Loucy (cell line): ENCODE measurements at regions not wholly inside any gene's neighbourhood (a gene's known extent, or its start where the extent isn't known, plus 50 kb on each side); places are given as distances from the start of the nearest gene placed in this dataset.

Experiments used
- EZH2phosphoT487 ChIP-seq: fragments of 200-600 bp; IDR thresholded peaks from 2 replicates; pipeline ENCODE4 v1.6.1; 2018; ENCODE audit warnings: antibody characterized with exemption, mild to moderate bottlenecking, moderate library complexity, borderline replicate concordance
- TF ChIP-seq, protein P1 (sequence below): fragments of 200-600 bp; sonication (generic); conservative IDR thresholded peaks from 2 replicates; pipeline ENCODE4 v1.5.1; 2014; ENCODE audit warnings: mild to moderate bottlenecking, antibody characterized with exemption, low read length

DNA sequence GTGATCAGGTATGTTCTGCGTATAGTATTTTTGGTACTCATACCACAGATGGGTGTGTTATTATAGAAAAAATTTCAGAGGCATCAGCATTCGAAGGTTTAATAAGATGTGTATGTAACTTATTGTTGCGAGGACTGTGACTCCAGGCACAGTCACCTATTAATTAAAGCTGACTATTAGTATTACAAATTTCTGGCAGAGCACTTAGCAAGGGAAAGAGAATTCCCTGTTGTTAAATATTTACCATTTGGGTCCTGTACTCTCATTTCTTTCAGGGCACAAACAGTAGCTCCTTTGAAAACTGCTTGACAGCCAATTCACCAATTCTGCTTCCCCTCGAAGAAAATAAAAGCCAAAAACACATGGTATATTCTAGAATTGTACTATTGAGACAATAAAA, 653.8 kb downstream of the ELAVL2 start:
- TF ChIP-seq, protein P1, sequence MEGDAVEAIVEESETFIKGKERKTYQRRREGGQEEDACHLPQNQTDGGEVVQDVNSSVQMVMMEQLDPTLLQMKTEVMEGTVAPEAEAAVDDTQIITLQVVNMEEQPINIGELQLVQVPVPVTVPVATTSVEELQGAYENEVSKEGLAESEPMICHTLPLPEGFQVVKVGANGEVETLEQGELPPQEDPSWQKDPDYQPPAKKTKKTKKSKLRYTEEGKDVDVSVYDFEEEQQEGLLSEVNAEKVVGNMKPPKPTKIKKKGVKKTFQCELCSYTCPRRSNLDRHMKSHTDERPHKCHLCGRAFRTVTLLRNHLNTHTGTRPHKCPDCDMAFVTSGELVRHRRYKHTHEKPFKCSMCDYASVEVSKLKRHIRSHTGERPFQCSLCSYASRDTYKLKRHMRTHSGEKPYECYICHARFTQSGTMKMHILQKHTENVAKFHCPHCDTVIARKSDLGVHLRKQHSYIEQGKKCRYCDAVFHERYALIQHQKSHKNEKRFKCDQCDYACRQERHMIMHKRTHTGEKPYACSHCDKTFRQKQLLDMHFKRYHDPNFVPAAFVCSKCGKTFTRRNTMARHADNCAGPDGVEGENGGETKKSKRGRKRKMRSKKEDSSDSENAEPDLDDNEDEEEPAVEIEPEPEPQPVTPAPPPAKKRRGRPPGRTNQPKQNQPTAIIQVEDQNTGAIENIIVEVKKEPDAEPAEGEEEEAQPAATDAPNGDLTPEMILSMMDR, result no peak
- TF ChIP-seq EZH2phosphoT487, result no peak
